Stimulated activated CD8-positive, alpha-beta memory T cell treated with anti-CD3 and anti-CD28 coated beads, Interleukin-12 subunit alpha, Interleukin-12 subunit beta, amount 100 ng/mL, for 4 hours (primary cell): ENCODE measurements at regions not wholly inside any gene's neighbourhood (a gene's known extent, or its start where the extent isn't known, plus 50 kb on each side); places are given as distances from the start of the nearest gene placed in this dataset.
"Not testable (repeated sequence)": the region's sequence is repeated elsewhere in the genome, so short reads cannot be mapped to it uniquely, and the experiment has no call there.

Source experiments
- DNase-seq: peaks from one replicate; pipeline ENCODE4 v3.0.0-alpha.2; 2020; ENCODE audit warnings: low read depth

DNA sequence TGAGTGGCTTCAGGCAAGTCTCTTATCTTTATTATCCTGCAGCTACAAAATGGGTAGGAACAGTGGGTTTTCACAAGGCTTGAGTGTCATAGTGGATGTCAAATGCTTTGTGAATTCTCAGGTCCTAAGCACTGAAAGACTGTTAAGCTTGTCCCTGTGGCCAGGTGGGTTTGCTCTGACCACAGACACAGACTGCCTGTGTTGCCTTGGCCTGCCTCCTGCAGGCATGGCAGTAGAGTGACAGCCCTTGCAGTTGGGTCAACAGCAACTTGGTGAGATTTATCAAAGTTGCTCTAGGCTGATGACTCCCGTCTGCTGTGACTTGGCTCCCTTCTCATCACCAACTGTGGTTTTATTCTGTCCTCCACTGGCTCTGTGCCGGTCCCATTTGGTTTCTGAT, 520.0 kb upstream of the CCDC196 start:
- no peak for DNase-seq

DNA sequence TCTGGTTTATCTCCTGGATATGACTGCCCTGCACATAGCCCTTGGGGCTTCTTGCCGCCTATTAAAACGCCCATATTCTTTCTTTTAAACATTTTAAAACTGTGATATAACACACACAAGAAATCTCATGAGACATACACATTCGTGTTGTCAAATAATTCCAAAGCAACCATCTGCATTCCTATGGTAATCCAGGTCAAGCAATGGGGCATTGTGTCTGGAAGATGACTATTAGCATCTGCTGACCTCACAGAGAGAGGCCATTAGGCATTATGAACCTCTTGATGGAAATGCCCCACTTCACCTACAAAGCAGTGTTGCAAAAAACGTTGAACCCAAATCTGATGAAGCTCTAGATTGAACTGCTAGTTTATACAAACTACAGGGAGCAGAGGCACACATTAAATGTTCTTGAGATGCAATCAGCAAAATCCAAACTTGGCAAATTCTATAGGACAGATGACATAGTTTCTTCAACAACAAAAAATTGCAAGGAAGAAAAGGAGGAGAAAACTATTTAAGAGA, 513.8 kb upstream of the CCDC196 start:
- DNase-seq, result no peak

DNA sequence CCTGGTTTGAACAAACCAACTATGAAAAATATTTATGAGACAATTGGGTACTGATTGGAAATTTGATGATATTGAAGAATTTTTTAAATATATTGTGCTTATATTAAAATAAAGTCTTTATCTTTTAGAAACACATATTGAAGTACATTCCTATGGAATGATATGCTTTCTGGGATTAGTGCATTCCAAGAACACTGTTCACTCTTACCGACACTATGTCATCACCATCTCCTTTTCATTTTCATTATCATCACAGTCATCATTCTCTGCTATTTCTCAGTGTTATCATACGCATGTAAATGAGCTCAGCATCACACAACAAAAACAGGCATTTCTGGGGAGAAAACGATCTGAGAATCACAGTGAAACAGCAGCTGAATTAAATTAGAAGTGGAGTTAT, 513.3 kb upstream of the CCDC196 start:
- no peak for DNase-seq

DNA sequence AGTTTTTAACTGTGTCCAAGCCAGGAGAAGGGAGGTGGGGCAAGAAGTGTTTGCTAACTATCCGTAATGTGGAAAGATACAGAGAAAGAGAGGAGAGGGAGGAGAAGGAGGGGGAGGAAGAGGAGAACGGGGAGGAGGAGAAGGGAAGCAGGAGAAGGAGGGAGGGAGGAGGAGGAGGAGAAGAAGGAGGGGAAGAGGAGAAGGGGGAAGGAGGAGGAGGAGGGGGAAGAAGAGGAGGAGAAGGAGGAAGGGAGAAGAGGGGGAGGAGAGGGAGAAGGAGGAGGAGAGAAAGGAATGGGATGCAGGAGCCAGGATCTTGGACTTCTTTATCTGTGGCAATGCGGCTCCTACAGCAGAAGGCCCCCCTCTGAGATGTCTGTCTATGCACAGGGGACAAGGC, 510.3 kb upstream of the CCDC196 start:
- DNase-seq, result no peak

DNA sequence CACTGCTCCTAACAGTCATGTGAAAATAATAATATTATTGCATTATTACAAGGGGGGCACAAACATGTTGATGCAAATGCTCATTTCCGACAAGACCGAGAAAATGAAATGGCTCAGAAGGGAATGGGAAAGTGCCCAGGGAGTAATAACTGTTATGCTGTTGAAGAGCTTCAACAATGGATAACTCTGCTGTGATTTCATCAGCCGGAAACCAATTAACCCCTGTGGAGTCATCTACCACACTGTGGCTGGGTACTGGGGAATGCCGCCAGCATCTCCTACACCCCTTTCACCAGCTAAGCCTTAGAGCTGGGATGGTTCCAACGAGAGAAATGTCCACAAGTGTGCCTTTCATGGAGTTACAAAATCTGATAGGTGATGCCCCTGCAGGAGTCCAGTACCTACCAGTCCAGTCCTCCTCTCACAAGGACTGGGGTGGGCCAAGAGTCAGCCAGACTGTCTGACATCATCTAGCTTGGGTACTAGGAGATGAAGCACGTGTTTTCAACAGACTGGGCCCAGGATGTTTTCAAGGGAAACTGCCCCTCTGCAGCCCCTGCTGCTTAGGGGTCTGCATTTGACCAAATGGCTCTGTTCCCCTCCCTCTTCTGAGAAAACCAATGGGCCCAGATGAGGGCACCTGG, 509.3 kb upstream of the CCDC196 start:
- no peak for DNase-seq

DNA sequence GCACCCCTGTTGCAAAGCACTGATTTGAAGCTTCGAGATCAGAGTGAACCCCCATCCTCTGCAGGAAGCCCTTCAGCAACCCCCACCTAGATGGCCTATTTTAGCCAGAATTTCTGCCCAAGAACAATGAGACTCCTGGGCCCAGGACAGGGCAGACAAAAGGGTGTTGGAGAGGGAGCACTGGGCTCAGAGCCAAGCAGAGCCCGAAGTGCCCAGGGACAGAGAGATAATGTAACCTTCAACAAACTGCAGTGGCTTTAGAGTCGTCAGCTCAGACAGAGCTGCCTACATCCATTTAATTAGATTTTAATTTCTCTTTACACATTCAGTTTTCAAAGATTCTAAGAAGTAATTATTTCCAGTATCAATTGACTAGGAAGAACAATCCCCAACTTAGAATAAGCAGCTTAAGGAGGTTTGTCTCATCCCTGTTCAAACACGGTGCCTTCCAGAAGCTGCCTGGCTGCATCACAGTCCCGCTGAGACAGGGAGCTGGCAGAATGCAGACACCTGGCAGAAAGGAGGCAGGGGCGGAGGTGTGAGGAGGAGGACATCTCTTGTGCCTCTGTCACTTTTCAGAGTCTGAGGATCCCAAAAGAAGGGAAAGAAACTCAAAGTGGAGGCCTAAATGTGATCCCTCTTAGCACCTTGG, 504.9 kb upstream of the CCDC196 start:
- no peak for DNase-seq

DNA sequence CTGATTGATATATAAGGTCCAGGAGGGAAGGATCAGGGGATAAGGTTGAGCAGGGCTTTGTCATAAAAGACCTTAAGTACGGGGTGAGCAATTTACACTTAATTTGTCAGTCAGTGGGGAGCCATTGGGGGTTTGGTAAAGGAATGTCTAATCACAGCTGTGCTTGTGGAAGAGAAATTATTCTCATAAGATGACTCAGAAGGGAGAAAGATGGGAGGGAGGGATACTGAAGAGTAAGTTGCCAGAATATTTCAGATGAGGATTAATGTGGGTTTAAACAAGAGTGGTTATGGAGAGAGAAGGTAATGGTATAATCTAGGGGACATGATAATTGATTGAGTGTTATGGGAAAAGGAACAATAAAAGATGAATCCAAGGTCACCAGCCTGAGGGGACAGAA, 500.1 kb upstream of the CCDC196 start:
- no peak for DNase-seq

DNA sequence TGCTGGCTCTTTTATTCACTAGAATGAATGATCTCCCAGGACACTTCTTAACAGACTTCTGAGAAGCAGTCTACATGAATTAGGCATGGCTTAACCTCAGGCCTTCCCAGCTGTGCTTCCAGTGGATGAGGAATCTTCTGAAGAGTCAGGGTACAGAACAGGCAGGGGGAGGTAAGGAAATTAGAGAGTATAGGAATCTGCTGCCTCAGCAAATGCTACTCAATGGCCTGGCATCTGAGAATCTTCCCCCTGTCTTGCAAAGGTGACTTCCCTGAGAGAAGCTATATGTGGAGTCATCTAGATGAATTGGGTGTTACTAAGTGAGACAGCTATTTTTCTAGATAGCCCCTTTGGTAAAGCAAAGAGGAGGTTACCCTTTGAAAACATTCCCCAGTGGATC, 496.2 kb upstream of the CCDC196 start:
- DNase-seq, result no peak

DNA sequence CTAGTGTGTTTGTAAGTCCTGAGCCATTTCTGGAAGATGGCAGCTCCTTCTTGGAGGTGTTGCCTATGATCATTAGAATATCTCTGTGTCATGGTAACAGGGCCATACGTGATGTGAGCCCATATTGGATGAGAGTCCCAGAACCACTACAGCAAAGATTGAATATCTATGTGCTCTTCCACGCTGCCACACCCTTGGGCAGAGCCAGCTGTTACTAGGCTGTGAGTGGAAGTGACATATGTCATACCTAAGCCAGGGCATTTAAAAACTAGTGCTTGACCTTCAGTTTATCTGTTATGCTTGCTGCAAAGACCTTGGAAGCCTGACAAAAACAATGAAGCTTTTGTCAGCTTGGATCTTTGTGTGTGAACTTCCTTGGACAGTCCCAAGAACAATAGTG, 495.1 kb upstream of the CCDC196 start:
- no peak for DNase-seq

DNA sequence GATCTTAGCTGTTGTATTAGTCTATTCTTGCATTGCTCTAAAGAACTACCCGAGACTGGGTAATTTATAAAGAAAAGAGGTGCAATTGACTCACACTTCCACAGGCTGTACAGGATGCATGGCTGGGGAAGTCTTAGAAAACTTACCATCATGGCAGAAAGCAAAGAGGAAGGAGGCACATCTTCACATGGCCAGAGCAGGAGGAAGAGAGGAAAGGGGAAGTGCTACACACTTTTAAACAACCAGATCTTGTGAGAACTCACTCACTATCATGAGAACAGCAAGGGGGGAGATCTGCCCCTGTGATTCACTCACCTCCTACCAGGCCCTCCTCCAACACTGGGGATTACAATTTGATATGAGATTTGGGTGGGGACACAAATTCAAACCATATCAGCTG, 494.2 kb upstream of the CCDC196 start:
- DNase-seq, result not testable (repeated sequence)

DNA sequence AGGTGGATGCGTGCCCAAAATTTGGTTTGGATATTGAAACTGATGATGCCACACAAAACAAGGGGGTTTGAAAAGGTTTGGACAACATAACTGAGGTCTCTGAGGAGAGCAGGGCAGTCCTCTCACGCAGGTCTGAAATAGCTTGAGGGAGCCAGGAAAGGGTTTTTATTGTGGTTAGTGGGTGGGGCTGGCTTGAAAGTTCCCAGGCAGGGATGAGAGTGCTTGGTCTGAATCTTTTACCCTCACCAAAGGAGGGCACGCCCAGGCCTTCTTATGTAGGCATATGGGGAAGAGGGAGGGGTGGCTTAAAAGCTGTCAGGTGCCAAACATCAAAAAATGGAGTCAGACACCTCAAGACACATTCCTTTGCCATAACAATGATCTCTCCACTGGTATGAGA, 493.1 kb upstream of the CCDC196 start:
- DNase-seq, result no peak

DNA sequence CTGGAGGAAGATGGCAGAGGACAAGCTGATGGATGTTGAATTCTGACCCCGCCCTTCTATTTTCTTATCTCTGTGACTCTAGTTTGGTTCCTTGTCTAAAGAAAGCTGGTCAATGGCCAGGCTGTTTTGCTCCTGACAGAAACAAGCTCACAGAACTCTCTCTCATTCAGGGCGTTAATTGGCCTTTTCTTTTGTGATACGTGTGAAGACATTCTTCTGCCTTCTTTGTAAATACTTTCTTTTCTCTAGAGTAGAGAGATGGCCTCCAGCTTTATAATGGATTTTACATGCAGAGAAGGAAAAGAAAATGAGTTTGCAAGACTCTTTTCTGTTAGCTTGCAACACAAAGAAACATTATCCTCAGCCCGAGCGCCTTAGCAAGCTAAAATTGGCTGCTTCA, 492.2 kb upstream of the CCDC196 start:
- DNase-seq, result no peak

DNA sequence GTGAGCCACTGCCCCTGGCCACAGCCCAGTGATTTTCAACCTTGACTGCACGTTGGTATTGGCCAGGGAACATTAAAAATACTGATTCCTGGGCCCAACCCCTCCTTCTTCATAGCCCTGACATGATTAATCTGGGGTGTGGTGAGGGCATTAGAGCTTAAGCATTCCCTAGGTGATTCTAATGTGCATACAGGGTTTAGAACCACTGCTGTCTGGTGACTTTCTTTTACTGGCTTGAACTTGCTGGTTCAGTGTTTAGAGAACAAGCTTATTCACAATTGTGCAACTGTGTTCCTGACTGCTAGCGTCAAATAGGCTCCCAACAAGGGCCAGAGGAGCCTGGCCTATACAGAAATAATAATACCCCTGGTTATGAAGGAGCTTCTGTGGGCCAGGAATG, 488.8 kb upstream of the CCDC196 start:
- no peak for DNase-seq

DNA sequence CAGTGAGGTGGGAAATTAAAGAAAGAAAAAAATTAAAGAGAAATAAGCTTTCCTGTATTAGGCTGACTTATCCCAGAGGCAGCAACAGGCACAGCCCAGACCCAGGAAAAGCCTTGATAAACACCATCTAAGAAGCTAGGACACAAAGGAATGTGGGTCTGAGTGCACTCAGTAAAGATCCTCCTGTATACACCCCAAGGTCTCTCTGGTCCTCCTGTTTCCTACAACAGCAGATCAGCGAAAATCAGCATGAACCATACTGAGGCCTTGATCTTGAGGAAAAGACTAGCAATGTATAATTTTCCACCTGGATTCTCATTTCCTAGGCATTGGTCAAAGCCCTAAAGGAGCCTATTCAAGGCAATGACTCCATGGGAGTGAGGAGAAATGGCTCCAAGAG, 486.3 kb upstream of the CCDC196 start:
- DNase-seq, result no peak

DNA sequence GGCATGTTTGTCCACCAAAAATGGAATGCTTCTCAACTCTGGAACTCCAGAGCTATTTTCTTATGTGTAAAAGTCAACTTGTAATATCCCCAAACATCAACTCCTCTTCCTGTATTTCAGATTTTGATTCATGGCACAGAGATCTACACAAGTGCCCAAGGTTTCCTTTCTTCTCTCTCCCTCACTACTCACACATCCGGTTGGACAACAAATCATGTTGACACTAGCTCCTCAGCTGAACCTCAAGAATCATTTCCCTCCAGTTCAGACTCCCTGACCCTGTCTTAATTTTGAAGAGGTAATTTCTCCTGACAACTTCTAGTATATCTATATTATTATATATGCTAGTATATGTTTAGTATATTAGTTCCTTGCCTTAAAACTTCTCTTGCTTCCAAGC, 485.4 kb upstream of the CCDC196 start:
- DNase-seq, result no peak

DNA sequence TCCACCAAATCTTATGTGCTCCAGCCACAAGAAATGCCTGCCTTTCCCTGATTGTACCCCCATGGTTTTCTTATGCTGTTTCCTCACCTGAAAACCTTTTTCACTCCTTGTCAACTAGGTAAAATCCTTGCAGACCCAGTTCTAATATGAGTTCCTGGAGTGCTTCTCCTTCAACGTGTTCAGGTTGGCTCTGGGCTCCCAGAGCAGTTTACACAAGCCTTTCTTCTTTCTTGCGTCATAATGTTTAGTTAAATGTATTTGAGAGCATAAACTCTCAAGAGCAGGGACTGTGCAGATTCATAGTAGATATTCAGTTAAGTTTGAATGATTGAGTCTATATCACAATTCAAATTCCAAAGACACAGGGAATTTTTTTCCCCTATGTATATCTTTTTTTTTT, 484.8 kb upstream of the CCDC196 start:
- DNase-seq, result no peak

DNA sequence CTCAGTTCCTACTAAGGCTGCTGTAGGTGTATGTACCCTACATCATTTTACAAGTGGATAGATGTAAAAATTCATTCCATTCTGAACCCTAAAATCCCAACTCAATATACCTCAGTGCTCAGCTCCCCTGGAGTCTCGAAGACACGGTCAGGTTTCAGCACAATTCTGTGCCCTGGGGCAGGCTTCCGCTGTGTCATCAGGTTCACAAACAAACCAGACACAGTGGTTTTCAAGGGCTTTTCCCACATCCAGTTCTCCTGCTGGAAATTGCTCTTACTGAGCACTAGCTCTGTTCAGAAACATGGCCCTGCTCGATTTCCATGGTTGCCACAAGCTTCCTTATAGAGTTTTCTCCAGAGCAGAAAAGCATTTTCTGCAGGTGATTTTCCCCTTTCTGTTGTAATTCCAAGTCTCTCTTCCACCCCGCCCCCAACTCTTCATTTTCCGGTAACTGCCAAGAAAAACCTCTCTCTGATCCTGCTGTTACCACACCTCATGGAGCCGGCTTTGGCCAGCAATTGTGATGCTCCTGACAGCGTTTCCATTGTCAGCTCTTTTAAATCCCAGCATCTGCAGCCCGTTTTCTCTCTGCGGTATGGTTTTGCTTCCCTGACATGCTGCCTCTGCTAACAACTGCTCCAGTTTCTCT, 483.0 kb upstream of the CCDC196 start:
- DNase-seq, result no peak

DNA sequence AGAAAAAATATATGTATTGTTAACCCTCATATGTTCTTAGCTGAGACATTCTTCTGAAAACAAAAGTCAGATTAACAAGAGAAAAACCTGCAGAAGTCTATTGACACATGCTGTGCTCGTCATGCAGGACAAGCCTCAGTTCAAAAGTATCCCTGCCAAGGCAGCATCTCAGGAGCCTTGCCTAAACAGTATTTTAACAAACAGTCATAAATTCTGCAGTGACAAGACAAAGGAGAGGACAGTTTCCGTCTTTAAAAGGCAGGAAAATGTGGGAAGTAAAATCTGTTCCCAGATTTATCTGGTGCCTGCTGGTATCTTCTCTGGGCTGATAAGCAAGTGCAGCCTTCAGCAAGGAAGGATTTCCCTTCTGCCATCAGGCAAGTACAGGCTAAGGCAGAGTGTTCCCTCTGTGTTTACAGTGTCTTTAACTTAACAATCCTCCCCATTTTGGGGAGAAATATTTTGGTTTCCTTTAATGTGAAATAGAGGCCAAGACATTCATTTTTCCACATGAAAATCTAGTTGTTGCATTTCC, 480.2 kb upstream of the CCDC196 start:
- DNase-seq, result no peak

DNA sequence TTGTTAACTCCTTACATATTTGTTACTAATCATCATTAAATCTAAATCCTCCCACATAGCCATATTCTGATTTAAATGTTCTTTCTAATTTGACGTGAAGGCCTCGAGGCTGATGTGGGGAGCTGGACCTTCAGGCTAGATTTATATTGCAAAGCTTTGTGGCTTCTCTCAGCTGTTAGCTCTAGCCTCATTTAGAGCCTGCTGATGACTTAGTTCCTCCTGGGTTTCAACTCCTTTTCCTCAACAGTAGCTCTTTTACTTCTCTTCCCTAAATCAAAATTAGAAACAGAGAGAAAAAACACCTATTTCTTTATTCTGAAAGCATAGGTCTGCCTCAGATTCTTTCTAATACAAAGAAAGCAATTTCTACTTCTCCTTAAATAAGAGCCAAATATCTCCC, 477.5 kb upstream of the CCDC196 start:
- no peak for DNase-seq

DNA sequence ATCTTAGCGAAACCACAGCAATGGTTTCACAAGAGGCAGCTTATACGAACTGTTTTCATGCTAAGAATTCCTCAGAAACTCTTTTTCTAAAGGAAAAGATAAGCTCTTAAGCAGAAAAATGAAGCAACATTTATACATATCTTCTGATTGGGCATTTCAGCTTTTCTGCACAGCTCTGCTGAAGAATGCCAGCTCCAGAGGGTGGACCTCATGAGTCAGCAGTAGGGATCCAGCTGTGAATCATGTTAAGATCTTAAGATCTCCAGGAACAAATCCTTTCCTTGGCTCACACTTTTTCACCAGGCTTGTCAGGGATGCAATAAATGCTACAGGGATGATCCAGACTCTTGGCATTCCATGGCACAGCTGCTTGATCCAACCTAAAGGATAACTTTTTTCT, 477.1 kb upstream of the CCDC196 start:
- no peak for DNase-seq

DNA sequence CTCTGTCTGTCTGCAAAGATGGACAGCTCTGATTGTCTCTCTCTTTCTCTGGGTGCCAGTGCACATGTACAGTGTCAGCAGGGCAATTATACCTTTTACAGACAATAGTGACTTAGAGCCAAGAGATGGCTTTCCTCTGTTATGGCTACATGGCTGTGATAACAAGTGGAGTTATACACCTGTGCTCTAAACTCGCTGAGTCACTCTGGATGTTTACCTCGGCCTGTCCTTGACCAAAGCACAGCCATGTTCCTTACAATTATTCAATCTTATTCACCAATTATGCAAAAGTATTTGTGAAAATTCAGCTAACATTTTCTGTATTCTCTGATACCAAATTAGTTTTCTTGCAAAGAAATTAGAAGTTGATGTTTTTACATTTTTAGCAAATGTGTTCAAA, 475.5 kb upstream of the CCDC196 start:
- DNase-seq, result no peak

DNA sequence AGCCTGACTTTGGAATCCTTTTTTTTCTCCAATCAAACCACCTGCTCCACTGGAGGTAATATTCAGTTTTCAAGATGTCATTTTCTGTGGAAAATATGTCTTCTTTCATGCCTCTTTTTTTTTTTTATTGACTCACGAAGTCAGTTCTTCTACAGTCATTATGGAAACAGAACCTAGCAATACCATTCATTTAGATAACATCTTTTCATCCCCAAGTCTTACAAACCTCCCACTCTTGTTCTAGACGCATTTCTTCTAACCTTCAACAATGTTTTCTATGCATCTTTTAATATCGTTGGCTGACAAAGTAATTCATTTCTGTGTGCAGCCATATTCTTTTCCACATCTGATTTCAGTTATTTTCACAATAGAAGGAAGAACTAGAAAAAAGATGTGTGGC, 474.3 kb upstream of the CCDC196 start:
- DNase-seq, result no peak

DNA sequence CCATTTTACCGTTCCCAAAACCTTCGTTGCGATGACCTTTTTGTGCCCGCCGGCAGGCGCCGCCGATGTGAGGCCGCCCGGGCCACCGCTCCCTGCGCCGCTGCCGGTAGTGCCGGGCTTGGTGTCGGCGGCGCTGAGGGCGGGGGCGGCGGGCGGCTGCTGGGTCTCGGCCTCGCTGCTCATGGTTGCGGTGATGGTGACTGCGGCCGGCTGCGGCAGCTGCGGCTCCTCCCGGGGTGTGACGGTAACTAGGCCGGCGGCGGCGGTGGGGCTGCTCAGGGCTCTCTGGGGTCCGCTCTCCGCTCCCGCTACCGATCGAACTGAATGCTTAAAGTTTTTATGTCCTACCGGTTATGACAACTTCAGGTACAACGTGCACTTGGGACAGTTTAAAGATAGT, 472.6 kb upstream of the CCDC196 start:
- not testable (repeated sequence) for DNase-seq
